DND-41 (cell line): ENCODE measurements at regions not wholly inside any gene's neighbourhood (a gene's known extent, or its start where the extent isn't known, plus 50 kb on each side); places are given as distances from the start of the nearest gene placed in this dataset.

Experiments
- EZH2 ChIP-seq: IDR thresholded peaks from 3 replicates; pipeline ENCODE4 v1.6.1; 2012; ENCODE audit warnings: borderline replicate concordance, low read depth, mild to moderate bottlenecking, moderate library complexity, low read length, inconsistent platforms; ENCODE audit not compliant: severe bottlenecking
- TF ChIP-seq, protein P1 (sequence below): IDR thresholded peaks from 2 replicates; pipeline ENCODE4 v1.5.1; 2012; ENCODE audit warnings: borderline replicate concordance, low read length, moderate library complexity, mild to moderate bottlenecking; ENCODE audit not compliant: poor library complexity, severe bottlenecking; ENCODE audit errors: extremely low read depth

DNA sequence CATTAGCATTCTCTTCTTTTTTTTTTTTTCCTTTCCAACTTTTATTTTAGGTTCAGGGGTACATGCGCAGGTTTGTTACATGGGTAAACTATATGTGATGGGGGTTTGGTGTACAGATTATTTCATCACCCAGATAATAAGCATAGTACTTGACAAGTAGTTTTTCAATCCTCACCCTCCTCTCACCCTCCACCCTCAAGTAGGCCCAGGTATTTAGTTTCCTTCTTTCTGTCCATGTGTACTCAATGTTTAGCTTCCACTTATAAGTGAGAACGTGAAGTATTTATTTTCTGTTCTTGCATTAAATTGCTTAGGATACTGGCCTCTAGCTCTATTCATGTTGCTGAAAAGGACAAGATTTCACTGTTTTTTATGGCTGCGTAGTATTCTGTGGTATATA, 140.8 kb upstream of the PGRMC2 start:
- TF ChIP-seq, protein P1, sequence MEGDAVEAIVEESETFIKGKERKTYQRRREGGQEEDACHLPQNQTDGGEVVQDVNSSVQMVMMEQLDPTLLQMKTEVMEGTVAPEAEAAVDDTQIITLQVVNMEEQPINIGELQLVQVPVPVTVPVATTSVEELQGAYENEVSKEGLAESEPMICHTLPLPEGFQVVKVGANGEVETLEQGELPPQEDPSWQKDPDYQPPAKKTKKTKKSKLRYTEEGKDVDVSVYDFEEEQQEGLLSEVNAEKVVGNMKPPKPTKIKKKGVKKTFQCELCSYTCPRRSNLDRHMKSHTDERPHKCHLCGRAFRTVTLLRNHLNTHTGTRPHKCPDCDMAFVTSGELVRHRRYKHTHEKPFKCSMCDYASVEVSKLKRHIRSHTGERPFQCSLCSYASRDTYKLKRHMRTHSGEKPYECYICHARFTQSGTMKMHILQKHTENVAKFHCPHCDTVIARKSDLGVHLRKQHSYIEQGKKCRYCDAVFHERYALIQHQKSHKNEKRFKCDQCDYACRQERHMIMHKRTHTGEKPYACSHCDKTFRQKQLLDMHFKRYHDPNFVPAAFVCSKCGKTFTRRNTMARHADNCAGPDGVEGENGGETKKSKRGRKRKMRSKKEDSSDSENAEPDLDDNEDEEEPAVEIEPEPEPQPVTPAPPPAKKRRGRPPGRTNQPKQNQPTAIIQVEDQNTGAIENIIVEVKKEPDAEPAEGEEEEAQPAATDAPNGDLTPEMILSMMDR: no peak
- no peak for TF ChIP-seq EZH2
